Gastroesophageal sphincter (tissue), 4 donors: ENCODE measurements at regions not wholly inside any gene's neighbourhood (a gene's known extent, or its start where the extent isn't known, plus 50 kb on each side); places are given as distances from the start of the nearest gene placed in this dataset.
"Not testable (repeated sequence)": the region's sequence is repeated elsewhere in the genome, so short reads cannot be mapped to it uniquely, and the experiment has no call there.

ENCODE experiments used
- ATAC-seq: fragments of 150-250 bp; one replicate; pipeline ENCODE4 v1.9.1; 2016; ENCODE audit warnings: mild to moderate bottlenecking, moderate library complexity
- H3K27ac ChIP-seq, 4 donors: fragments of 200-600 bp; sonication (generic) in 3 of 4; 1 replicate in 3 of 4; 2 replicates in 1 of 4; pipeline ENCODE4 v1.5.1; 2016 to 2019
- H3K27me3 ChIP-seq: fragments of 200-600 bp; sonication (generic); one replicate; pipeline ENCODE4 v1.5.1; 2019
- H3K36me3 ChIP-seq, 2 donors: fragments of 200-600 bp; sonication (generic); one replicate each; pipeline ENCODE4 v1.5.1; 2019; ENCODE audit warnings: control low read depth in 1 of 2
- H3K4me1 ChIP-seq, 3 donors: fragments of 200-600 bp; sonication (generic); 1 replicate in 2 of 3; 2 replicates in 1 of 3; pipeline ENCODE4 v1.5.1; 2016 to 2019; ENCODE audit warnings: control low read depth in 2 of 3
- H3K4me3 ChIP-seq, 2 donors: fragments of 200-600 bp; sonication (generic); one replicate each; pipeline ENCODE4 v1.5.1; 2019; ENCODE audit warnings: mild to moderate bottlenecking in 1 of 2, moderate library complexity in 1 of 2
- H3K9me3 ChIP-seq, 3 donors: fragments of 200-600 bp; sonication (generic); one replicate each; pipeline ENCODE4 v1.5.1; 2017 to 2019; ENCODE audit warnings: control low read depth in 2 of 3
- EP300 ChIP-seq: sonication (generic); formaldehyde crosslinking; IDR thresholded peaks from one replicate; pipeline ENCODE4 v1.6.1; 2017; ENCODE audit warnings: antibody characterized with exemption, mild to moderate bottlenecking
- POLR2A ChIP-seq, 2 donors: fragments of 450-650 bp; IDR thresholded peaks; one replicate each; pipeline ENCODE4 v1.6.1; 2017; ENCODE audit warnings: antibody characterized with exemption in 2 of 2, mild to moderate bottlenecking in 2 of 2, moderate library complexity in 1 of 2
- POLR2AphosphoS5 ChIP-seq: sonication (generic); formaldehyde crosslinking; IDR thresholded peaks from one replicate; pipeline ENCODE4 v1.6.1; 2017; ENCODE audit warnings: antibody characterized with exemption
- WGBS, 2 donors: methylation state at CpG; one replicate each; pipeline ENCODE4 v1.1.5; 2018; ENCODE audit warnings: low coverage in 1 of 2; 5-methylcytosine and 5-hydroxymethylcytosine counted together
- TF ChIP-seq, protein P1 (sequence below), 4 experiments: fragments of 200-600 bp in 2 of 4; fragments of 450-650 bp in 2 of 4; sonication (generic) in 1 of 4; IDR thresholded peaks; one replicate each; pipeline ENCODE4 v1.5.1; 2017 to 2019; ENCODE audit warnings: antibody characterized with exemption in 4 of 4, mild to moderate bottlenecking in 2 of 4, moderate library complexity in 2 of 4

DNA sequence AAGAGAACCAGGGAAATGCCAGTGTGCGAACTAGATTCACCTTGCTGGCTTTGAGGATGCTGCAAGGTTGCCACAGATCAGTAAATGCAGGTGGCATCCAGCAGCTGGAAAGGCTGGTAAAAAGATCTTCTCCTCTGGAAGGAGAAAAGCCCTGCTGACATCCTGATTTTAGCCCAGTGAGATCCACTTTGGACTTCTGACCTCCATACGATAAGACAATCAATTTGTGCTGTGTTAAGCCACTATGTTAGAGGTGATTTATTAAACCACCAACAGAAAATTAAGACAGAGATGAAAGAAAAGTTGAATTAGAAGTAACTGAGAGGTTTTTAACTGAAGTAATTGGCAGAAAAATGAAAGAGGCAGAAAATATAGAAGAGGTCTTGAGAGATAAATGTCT is 283.8 kb upstream of the CDH12 start:
- no peak for ATAC-seq

GRCh38 chr5:23132231-23132630 is 279.1 kb upstream of the CDH12 start:
- Histone ChIP-seq H3K9me3 (peaks cover 0 to 15% (median 0%) of the 10 kb centered on the region in 3 donors), H3K36me3 (no peaks in the 10 kb centered on the region), H3K4me1 (no peaks in the 10 kb centered on the region), H3K4me3 (no peak overlapping the region), H3K27ac (no peak overlapping the region), H3K27me3 (no peaks in the 10 kb centered on the region)
- ATAC-seq, result no peak
- WGBS, 2 donors, result 75 to 93% methylated on average over 2 of the region's 2 CpGs
- TF ChIP-seq, protein P1, sequence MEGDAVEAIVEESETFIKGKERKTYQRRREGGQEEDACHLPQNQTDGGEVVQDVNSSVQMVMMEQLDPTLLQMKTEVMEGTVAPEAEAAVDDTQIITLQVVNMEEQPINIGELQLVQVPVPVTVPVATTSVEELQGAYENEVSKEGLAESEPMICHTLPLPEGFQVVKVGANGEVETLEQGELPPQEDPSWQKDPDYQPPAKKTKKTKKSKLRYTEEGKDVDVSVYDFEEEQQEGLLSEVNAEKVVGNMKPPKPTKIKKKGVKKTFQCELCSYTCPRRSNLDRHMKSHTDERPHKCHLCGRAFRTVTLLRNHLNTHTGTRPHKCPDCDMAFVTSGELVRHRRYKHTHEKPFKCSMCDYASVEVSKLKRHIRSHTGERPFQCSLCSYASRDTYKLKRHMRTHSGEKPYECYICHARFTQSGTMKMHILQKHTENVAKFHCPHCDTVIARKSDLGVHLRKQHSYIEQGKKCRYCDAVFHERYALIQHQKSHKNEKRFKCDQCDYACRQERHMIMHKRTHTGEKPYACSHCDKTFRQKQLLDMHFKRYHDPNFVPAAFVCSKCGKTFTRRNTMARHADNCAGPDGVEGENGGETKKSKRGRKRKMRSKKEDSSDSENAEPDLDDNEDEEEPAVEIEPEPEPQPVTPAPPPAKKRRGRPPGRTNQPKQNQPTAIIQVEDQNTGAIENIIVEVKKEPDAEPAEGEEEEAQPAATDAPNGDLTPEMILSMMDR (IDR thresholded peaks at IDR 0.05), result no peak
- TF ChIP-seq POLR2A (IDR thresholded peaks at IDR 0.05), result no peak
- no peak for TF ChIP-seq EP300
- no peak for TF ChIP-seq POLR2AphosphoS5

More for the DNA sequence above, 283.8 kb upstream of the CDH12 start:
- Histone ChIP-seq H3K27me3 (no peaks in the 10 kb centered on the region), H3K4me1 (no peaks in the 10 kb centered on the region), H3K36me3 (no peaks in the 10 kb centered on the region), H3K9me3 (no peaks in the 10 kb centered on the region), H3K27ac (no peak overlapping the region), H3K4me3 (no peak overlapping the region)
- no peak for TF ChIP-seq EP300
- no peak for TF ChIP-seq POLR2A (IDR thresholded peaks at IDR 0.05)
- TF ChIP-seq, protein P1 (IDR thresholded peaks at IDR 0.05), result no peak
- no peak for TF ChIP-seq POLR2AphosphoS5
- WGBS, 2 donors, result 89 to 100% methylated on average over 1 to 2 of the region's 2 CpGs

- Histone ChIP-seq H3K27me3 (no peaks in the 10 kb centered on the region), H3K4me3 (no peak overlapping the region), H3K27ac (no peak overlapping the region), H3K36me3 (no peaks in the 10 kb centered on the region), H3K9me3 (no peaks in the 10 kb centered on the region), H3K4me1 (no peaks in the 10 kb centered on the region)
- TF ChIP-seq, protein P1 (IDR thresholded peaks at IDR 0.05), result no peak
- TF ChIP-seq POLR2A (IDR thresholded peaks at IDR 0.05) (no peak), POLR2AphosphoS5 (no peak), EP300 (no peak)
- no peak for ATAC-seq
These were observed 259.1 kb upstream of the CDH12 start for GRCh38 chr5:23112237-23112636.

GRCh38 chr5:23105021-23105420 is 251.9 kb upstream of the CDH12 start:
- Histone ChIP-seq H3K27ac (no peak overlapping the region), H3K4me3 (no peak overlapping the region), H3K9me3 (no peaks in the 10 kb centered on the region), H3K27me3 (no peaks in the 10 kb centered on the region), H3K4me1 (no peaks in the 10 kb centered on the region), H3K36me3 (no peaks in the 10 kb centered on the region)
- WGBS, 2 donors, result 85 to 100% methylated on average over 2 of the region's 2 CpGs
- no peak for ATAC-seq
- TF ChIP-seq EP300, result no peak
- TF ChIP-seq, protein P1 (IDR thresholded peaks at IDR 0.05), result no peak
- no peak for TF ChIP-seq POLR2AphosphoS5
- no peak for TF ChIP-seq POLR2A (IDR thresholded peaks at IDR 0.05)

GRCh38 chr5:23103566-23103965 is 250.4 kb upstream of the CDH12 start:
- no peak for TF ChIP-seq EP300
- TF ChIP-seq POLR2AphosphoS5, result no peak
- no peak for TF ChIP-seq POLR2A (IDR thresholded peaks at IDR 0.05)
- TF ChIP-seq, protein P1 (IDR thresholded peaks at IDR 0.05), result no peak
- H3K9me3 ChIP-seq, result no peaks in the 10 kb centered on the region
- H3K27me3 ChIP-seq, result no peaks in the 10 kb centered on the region
- no peak overlapping the region for H3K27ac ChIP-seq
- no peak overlapping the region for H3K4me3 ChIP-seq
- WGBS, 2 donors, result 63 to 93% methylated on average over 1 of the region's 1 CpG
- no peak for ATAC-seq
- no peaks in the 10 kb centered on the region for H3K36me3 ChIP-seq
- no peaks in the 10 kb centered on the region for H3K4me1 ChIP-seq

GRCh38 chr5:23095418-23095817 is 242.3 kb upstream of the CDH12 start:
- H3K27me3 ChIP-seq, ATAC-seq, H3K27ac ChIP-seq, H3K4me3 ChIP-seq, H3K9me3 ChIP-seq, H3K4me1 ChIP-seq, H3K36me3 ChIP-seq: not testable (repeated sequence)
- 92 to 98% methylated on average over 7 of the region's 7 CpGs for WGBS, 2 donors
